ENCODE measurements at regions not wholly inside any gene's neighbourhood (a gene's known extent, or its start where the extent isn't known, plus 50 kb on each side); places are given as distances from the start of the nearest gene placed in this dataset.
"Not testable (repeated sequence)": the region's sequence is repeated elsewhere in the genome, so short reads cannot be mapped to it uniquely, and the experiment has no call there.

GRCh38 chr20:12248481-12248880, 330.8 kb downstream of the BTBD3 start:
- H3K9me3 ChIP-seq (ENCODE audit: control insufficient read depth in 2 of 3, low read length in 3 of 3) = peaks cover 0 to 8% (median 0%) of the 10 kb centered on the region in 3 experiments
- H3K36me3 Mint-ChIP-seq = no peaks in the 10 kb centered on the region
- H3K27ac ChIP-seq (ENCODE audit: low read depth, low read length) = no peak overlapping the region
- no peaks in the 10 kb centered on the region for H3K27me3 Mint-ChIP-seq
- no peak overlapping the region for H3K27ac Mint-ChIP-seq
- DNase-seq (no peak), ATAC-seq (no peak)
- no peaks in the 10 kb centered on the region for H3K36me3 ChIP-seq (ENCODE audit: control insufficient read depth in 2 of 3, insufficient read depth in 3 of 3, low read length in 3 of 3)
- ChIA-PET CTCF (no interaction called here), POLR2A (no interaction called here)
- H3K4me1 ChIP-seq (ENCODE audit: control insufficient read depth in 2 of 2, insufficient read depth in 2 of 2, low read length in 2 of 2) = no peaks in the 10 kb centered on the region
- H3K4me3 ChIP-seq (ENCODE audit: low read length) = no peak overlapping the region
- no peaks in the 10 kb centered on the region for H3K4me1 Mint-ChIP-seq
- no peaks in the 10 kb centered on the region for H3K27me3 ChIP-seq (ENCODE audit: control insufficient read depth in 2 of 2, insufficient read depth in 2 of 2, low read length in 2 of 2)
- peaks cover 0 to 28% (median 11%) of the 10 kb centered on the region in 11 donors for H3K9me3 Mint-ChIP-seq
- no peak overlapping the region for H3K4me3 Mint-ChIP-seq
- intact Hi-C loops (cut with micrococcal nuclease) = no loop called here

GRCh38 chr20:12250661-12251060, 333.0 kb downstream of the BTBD3 start:
- H3K9me3 ChIP-seq (ENCODE audit: control insufficient read depth in 2 of 3, low read length in 3 of 3); H3K4me1 ChIP-seq (ENCODE audit: control insufficient read depth in 2 of 2, insufficient read depth in 2 of 2, low read length in 2 of 2); DNase-seq; CTCF ChIA-PET; H3K27me3 Mint-ChIP-seq; H3K27me3 ChIP-seq (ENCODE audit: control insufficient read depth in 2 of 2, insufficient read depth in 2 of 2, low read length in 2 of 2); H3K36me3 Mint-ChIP-seq; H3K4me1 Mint-ChIP-seq; H3K4me3 ChIP-seq (ENCODE audit: low read length); H3K27ac ChIP-seq (ENCODE audit: low read depth, low read length); intact Hi-C loops (cut with micrococcal nuclease); POLR2A ChIA-PET; H3K36me3 ChIP-seq (ENCODE audit: control insufficient read depth in 2 of 3, insufficient read depth in 3 of 3, low read length in 3 of 3); H3K4me3 Mint-ChIP-seq; H3K27ac Mint-ChIP-seq; ATAC-seq: not testable (repeated sequence)
- peaks cover 0 to 24% (median 5%) of the 10 kb centered on the region in 11 donors for H3K9me3 Mint-ChIP-seq

DNA sequence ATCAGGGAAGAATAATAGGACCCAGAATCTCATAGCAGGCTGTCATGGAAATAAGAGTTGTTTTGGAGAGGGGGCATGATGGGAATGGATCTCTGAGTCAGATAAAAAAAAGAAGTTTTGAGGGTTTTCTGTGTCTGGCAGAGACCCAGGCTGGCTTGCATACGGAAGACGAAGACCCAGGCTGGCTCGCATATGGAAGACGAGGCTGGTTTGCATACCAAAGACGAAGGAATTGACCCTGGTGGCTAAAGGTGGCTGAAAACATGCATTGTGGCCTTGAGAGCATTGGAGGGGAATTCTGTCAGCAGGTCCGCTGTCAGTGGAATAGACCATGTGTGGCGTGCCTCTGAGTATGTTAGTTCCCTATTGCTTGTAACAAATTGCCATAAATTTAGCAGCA, 335.1 kb downstream of the BTBD3 start:
- Histone ChIP-seq H3K27me3 (ENCODE audit: control insufficient read depth in 2 of 2, insufficient read depth in 2 of 2, low read length in 2 of 2) (no peaks in the 10 kb centered on the region), H3K4me1 (ENCODE audit: control insufficient read depth in 2 of 2, insufficient read depth in 2 of 2, low read length in 2 of 2) (no peaks in the 10 kb centered on the region), H3K27ac (ENCODE audit: low read depth, low read length) (no peak overlapping the region), H3K36me3 (ENCODE audit: control insufficient read depth in 2 of 3, insufficient read depth in 3 of 3, low read length in 3 of 3) (no peaks in the 10 kb centered on the region), H3K9me3 (ENCODE audit: control insufficient read depth in 2 of 3, low read length in 3 of 3) (no peaks in the 10 kb centered on the region), H3K4me3 (ENCODE audit: low read length) (no peak overlapping the region)
- intact Hi-C loops (cut with micrococcal nuclease) = no loop called here
- no peak overlapping the region for H3K4me3 Mint-ChIP-seq
- no peak overlapping the region for H3K27ac Mint-ChIP-seq
- peaks cover 0 to 13% (median 4%) of the 10 kb centered on the region in 11 donors for H3K9me3 Mint-ChIP-seq
- no peak for DNase-seq
- no peaks in the 10 kb centered on the region for H3K36me3 Mint-ChIP-seq
- ChIA-PET CTCF (no interaction called here), POLR2A (no interaction called here)
- ATAC-seq = no peak
- no peaks in the 10 kb centered on the region for H3K4me1 Mint-ChIP-seq
- H3K27me3 Mint-ChIP-seq = no peaks in the 10 kb centered on the region

DNA sequence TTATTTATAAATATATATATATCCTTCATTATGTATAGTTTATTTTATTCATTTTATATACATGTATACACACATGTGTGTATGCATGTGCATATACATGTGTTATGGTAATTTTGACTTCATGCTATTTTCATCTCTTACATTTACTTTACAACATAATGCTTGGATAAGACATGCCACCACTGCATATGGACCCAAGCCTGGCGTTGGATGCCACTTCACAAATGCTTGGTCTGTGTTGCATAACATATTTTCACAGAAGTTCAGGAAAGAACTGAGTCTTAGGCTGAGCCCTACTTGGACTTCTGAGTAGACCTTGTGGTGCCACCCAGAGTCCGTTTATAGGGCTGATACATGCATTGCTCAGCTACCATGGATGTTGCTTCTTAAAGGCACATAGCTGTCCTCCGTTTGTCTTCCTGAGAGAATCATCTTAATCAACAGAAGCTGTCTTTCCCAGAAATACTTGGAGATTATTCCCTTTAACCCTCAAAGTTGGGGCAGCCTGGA, 337.8 kb downstream of the BTBD3 start:
- no peaks in the 10 kb centered on the region for H3K27me3 ChIP-seq (ENCODE audit: control insufficient read depth in 2 of 2, insufficient read depth in 2 of 2, low read length in 2 of 2)
- H3K27ac Mint-ChIP-seq = no peak overlapping the region

GRCh38 chr20:12256806-12257205, 339.1 kb downstream of the BTBD3 start:
- no peaks in the 10 kb centered on the region for H3K36me3 Mint-ChIP-seq
- Histone ChIP-seq H3K27me3 (ENCODE audit: control insufficient read depth in 2 of 2, insufficient read depth in 2 of 2, low read length in 2 of 2) (no peaks in the 10 kb centered on the region), H3K27ac (ENCODE audit: low read depth, low read length) (no peak overlapping the region), H3K9me3 (ENCODE audit: control insufficient read depth in 2 of 3, low read length in 3 of 3) (no peaks in the 10 kb centered on the region), H3K4me1 (ENCODE audit: control insufficient read depth in 2 of 2, insufficient read depth in 2 of 2, low read length in 2 of 2) (no peaks in the 10 kb centered on the region), H3K4me3 (ENCODE audit: low read length) (no peak overlapping the region), H3K36me3 (ENCODE audit: control insufficient read depth in 2 of 3, insufficient read depth in 3 of 3, low read length in 3 of 3) (no peaks in the 10 kb centered on the region)
- no peak for ATAC-seq
- intact Hi-C loops (cut with micrococcal nuclease) = no loop called here
- no peak overlapping the region for H3K4me3 Mint-ChIP-seq
- H3K27me3 Mint-ChIP-seq = no peaks in the 10 kb centered on the region
- ChIA-PET POLR2A (no interaction called here), CTCF (no interaction called here)
- no peak overlapping the region for H3K27ac Mint-ChIP-seq
- DNase-seq = no peak
- H3K4me1 Mint-ChIP-seq = no peaks in the 10 kb centered on the region
- peaks cover 0 to 10% (median 1%) of the 10 kb centered on the region in 11 donors for H3K9me3 Mint-ChIP-seq

More for the DNA sequence above, 337.8 kb downstream of the BTBD3 start:
- Histone ChIP-seq H3K4me3 (ENCODE audit: low read length) (no peak overlapping the region), H3K9me3 (ENCODE audit: control insufficient read depth in 2 of 3, low read length in 3 of 3) (no peaks in the 10 kb centered on the region), H3K27ac (ENCODE audit: low read depth, low read length) (no peak overlapping the region), H3K4me1 (ENCODE audit: control insufficient read depth in 2 of 2, insufficient read depth in 2 of 2, low read length in 2 of 2) (no peaks in the 10 kb centered on the region), H3K36me3 (ENCODE audit: control insufficient read depth in 2 of 3, insufficient read depth in 3 of 3, low read length in 3 of 3) (no peaks in the 10 kb centered on the region)
- no peaks in the 10 kb centered on the region for H3K27me3 Mint-ChIP-seq
- H3K9me3 Mint-ChIP-seq = peaks cover 0 to 10% (median 3%) of the 10 kb centered on the region in 11 donors
- no peaks in the 10 kb centered on the region for H3K4me1 Mint-ChIP-seq
- no peaks in the 10 kb centered on the region for H3K36me3 Mint-ChIP-seq
- H3K4me3 Mint-ChIP-seq = no peak overlapping the region
- intact Hi-C loops (cut with micrococcal nuclease) = no loop called here
- CTCF ChIA-PET = no interaction called here
- POLR2A ChIA-PET = no interaction called here
- ATAC-seq (no peak), DNase-seq (no peak)

DNA sequence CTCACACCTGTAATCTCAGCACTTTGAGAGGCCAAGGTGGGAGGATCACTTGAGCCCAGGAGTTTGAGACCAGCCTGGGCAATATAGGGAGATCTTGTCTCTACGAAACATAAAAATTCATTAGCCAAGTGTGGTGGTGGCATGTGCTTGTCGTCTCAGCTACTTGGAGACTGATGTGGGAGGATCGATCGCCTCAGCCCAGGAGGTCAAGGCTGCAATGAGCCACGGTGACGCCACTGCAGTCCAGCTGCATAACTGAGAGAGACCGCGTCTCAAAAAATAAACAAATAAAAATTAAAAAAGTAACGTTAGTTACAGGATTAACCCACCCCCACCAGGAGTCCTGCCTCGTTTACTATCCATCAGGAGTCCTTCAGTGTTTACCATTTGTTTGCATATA, 345.1 kb downstream of the BTBD3 start:
- no peaks in the 10 kb centered on the region for H3K4me1 ChIP-seq (ENCODE audit: control insufficient read depth in 2 of 2, insufficient read depth in 2 of 2, low read length in 2 of 2)
- ChIA-PET CTCF (no interaction called here), POLR2A (no interaction called here)
- Mint-ChIP-seq H3K27ac (no peak overlapping the region), H3K9me3 (peaks cover 0 to 7% (median 2%) of the 10 kb centered on the region in 11 donors), H3K36me3 (no peaks in the 10 kb centered on the region), H3K4me1 (no peaks in the 10 kb centered on the region), H3K4me3 (no peak overlapping the region), H3K27me3 (no peaks in the 10 kb centered on the region)
- intact Hi-C loops (cut with micrococcal nuclease) = no loop called here
- no peak overlapping the region for H3K27ac ChIP-seq (ENCODE audit: low read depth, low read length)
- DNase-seq = no peak
- H3K9me3 ChIP-seq (ENCODE audit: control insufficient read depth in 2 of 3, low read length in 3 of 3) = no peaks in the 10 kb centered on the region
- no peak for ATAC-seq
- no peaks in the 10 kb centered on the region for H3K36me3 ChIP-seq (ENCODE audit: control insufficient read depth in 2 of 3, insufficient read depth in 3 of 3, low read length in 3 of 3)
- no peak overlapping the region for H3K4me3 ChIP-seq (ENCODE audit: low read length)
- no peaks in the 10 kb centered on the region for H3K27me3 ChIP-seq (ENCODE audit: control insufficient read depth in 2 of 2, insufficient read depth in 2 of 2, low read length in 2 of 2)

GRCh38 chr20:12264711-12265110, 347.0 kb downstream of the BTBD3 start:
- H3K9me3 ChIP-seq (ENCODE audit: control insufficient read depth in 2 of 3, low read length in 3 of 3) = no peaks in the 10 kb centered on the region
- intact Hi-C loops (cut with micrococcal nuclease) = no loop called here
- ATAC-seq = no peak
- POLR2A ChIA-PET = no interaction called here
- no peak for DNase-seq
- Mint-ChIP-seq H3K4me1 (no peaks in the 10 kb centered on the region), H3K27ac (no peak overlapping the region), H3K9me3 (peaks cover 0 to 7% (median 2%) of the 10 kb centered on the region in 11 donors), H3K4me3 (no peak overlapping the region), H3K36me3 (no peaks in the 10 kb centered on the region), H3K27me3 (no peaks in the 10 kb centered on the region)
- no peaks in the 10 kb centered on the region for H3K36me3 ChIP-seq (ENCODE audit: control insufficient read depth in 2 of 3, insufficient read depth in 3 of 3, low read length in 3 of 3)
- H3K4me3 ChIP-seq (ENCODE audit: low read length) = no peak overlapping the region
- H3K4me1 ChIP-seq (ENCODE audit: control insufficient read depth in 2 of 2, insufficient read depth in 2 of 2, low read length in 2 of 2) = no peaks in the 10 kb centered on the region
- no peak overlapping the region for H3K27ac ChIP-seq (ENCODE audit: low read depth, low read length)
- CTCF ChIA-PET = no interaction called here
- no peaks in the 10 kb centered on the region for H3K27me3 ChIP-seq (ENCODE audit: control insufficient read depth in 2 of 2, insufficient read depth in 2 of 2, low read length in 2 of 2)

Data from naive thymus-derived CD4-positive, alpha-beta T cell (primary cell).